H1 (cell line): ENCODE measurements at regions not wholly inside any gene's neighbourhood (a gene's known extent, or its start where the extent isn't known, plus 50 kb on each side); places are given as distances from the start of the nearest gene placed in this dataset.

ENCODE experiments used
- CTCF ChIP-seq, 3 experiments: IDR thresholded peaks; 1 replicate in 2 of 3; 2 replicates in 1 of 3; pipeline versions ENCODE4 v1.5.1 to v1.6.1; 2011; ENCODE audit warnings: low read length in 3 of 3, mild to moderate bottlenecking in 3 of 3, inconsistent platforms in 2 of 3, low read depth in 1 of 3, moderate library complexity in 1 of 3; ENCODE audit not compliant: insufficient read depth in 1 of 3; ENCODE audit errors: control extremely low read depth in 1 of 3
- MAFK ChIP-seq: IDR thresholded peaks from 2 replicates; pipeline ENCODE4 v1.6.1; 2012; ENCODE audit warnings: low read depth, mild to moderate bottlenecking, improper control_type of control experiment, low read length
- RXRA ChIP-seq: IDR thresholded peaks from 2 replicates; pipeline ENCODE4 v1.6.1; 2011; ENCODE audit warnings: low read depth, mild to moderate bottlenecking, low read length, moderate library complexity; ENCODE audit not compliant: insufficient read depth

DNA sequence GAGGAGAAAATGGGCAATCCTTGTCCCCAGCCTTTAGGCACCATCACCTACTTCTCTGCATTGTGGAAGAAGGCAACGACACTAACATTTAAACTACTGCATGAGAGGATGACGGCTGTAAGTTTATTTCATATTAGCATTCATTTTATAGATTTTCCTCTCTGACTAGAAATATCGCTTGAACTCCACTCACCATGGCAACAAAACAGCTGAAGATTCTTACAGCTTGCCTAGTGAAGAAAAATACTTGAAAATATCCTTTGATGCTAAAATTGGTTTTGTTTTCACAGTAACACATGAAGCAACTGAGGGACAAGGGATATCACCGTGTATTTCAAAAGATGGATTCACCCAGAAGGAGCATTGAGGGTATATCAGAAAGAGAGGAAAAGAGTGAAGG is 284.3 kb downstream of the LIG4 start:
- TF ChIP-seq MAFK (no peak), RXRA (no peak), CTCF (IDR thresholded peaks at IDR 0.05; ENCODE audit: control extremely low read depth in 1 of 3, insufficient read depth in 1 of 3, low read depth in 1 of 3, low read length in 3 of 3) (no peak)
